ENCODE measurements at regions not wholly inside any gene's neighbourhood (a gene's known extent, or its start where the extent isn't known, plus 50 kb on each side); places are given as distances from the start of the nearest gene placed in this dataset.

GRCh38 chr2:238587776-238588660, 161.3 kb downstream of the ASB1 start:
- TF ChIP-seq CTCF (IDR thresholded peaks at IDR 0.05) (no peak), SMC3 (IDR thresholded peaks at IDR 0.05) (no peak), EP300 (IDR thresholded peaks at IDR 0.05) (no peak), MAX (IDR thresholded peaks at IDR 0.05) (no peak), ZFP36 (IDR thresholded peaks at IDR 0.05; ENCODE audit: borderline replicate concordance, partially characterized antibody) (no peak), MAZ (IDR thresholded peaks at IDR 0.05; ENCODE audit: borderline replicate concordance, low read depth, low read length) (no peak), POLR2A (IDR thresholded peaks at IDR 0.05; ENCODE audit: low read length) (no peak), RAD21 (conservative IDR thresholded peaks at IDR 0.05 in 1 of 2, IDR thresholded peaks at IDR 0.05 in 1 of 2) (no peak), EHF (CRISPR knock-in tag; IDR thresholded peaks at IDR 0.05) (no peak), E2F6 (IDR thresholded peaks at IDR 0.05; ENCODE audit: borderline replicate concordance, low read depth) (no peak), CBX2 (IDR thresholded peaks at IDR 0.05; ENCODE audit: borderline replicate concordance, low read depth) (no peak), CEBPB (IDR thresholded peaks at IDR 0.05) (no peak)

Measured in A549 (cell line).